ENCODE measurements at regions not wholly inside any gene's neighbourhood (a gene's known extent, or its start where the extent isn't known, plus 50 kb on each side); places are given as distances from the start of the nearest gene placed in this dataset.
A peak's percentile ranks its signal among the peaks of the same experiment; 100 is the strongest.
"Not testable (repeated sequence)": the region's sequence is repeated elsewhere in the genome, so short reads cannot be mapped to it uniquely, and the experiment has no call there.

DNA sequence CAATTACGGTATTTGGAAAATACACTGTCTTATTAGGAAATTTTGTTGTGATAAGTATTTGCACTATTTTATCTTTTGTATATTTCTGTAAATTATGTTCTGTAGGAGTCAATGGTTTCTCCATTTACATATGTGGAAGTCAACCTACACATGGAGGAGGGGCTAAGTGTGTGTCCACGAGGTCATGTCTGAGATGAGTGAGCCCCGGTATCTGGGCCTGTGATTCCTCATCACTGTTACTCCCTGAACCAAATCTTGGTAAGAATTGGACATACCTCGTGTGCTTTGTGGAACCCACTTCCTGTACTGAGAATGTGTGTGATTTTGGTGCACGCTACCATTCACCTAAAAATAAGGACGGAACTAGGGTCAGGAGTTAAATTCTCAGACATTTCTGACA, 1105.5 kb downstream of the TMEM121 start:
- DNase-seq: no peak

DNA sequence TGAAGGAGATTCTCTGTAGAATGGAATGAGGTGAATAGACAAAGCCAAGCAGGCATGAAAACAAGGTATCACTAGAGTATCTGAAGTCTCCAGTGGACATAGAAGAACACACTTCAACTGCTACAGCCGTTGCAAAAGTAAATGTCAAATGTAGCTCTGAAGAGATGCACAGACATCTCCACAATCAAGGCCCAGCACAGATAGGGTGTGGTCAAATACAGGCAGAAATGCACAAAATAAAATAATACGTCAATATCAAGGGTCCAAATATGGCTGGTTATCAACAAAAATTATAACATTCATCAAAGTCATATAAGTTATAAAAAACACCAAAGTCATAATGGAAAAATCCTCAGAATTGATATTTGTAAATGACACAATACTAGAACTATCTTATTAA, 1107.3 kb downstream of the TMEM121 start:
- no peak for DNase-seq

DNA sequence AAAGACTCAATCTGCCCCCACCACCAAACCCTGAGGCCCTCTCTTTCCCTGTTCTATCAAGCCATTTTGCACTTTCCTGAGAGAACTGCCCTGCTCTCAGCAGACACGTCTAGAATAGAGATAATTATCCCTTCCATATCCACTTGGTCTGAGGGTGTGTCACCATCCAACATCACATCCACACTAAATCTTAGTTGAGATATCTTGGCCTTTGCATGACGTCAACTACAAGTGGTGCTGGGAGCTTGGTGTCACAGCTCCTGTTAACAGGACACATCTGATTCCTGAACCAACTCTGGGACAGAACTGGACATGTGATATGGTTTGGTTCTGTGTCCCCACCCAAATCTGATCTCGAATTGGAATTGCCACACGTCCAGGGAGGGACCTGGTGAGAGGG, 1109.2 kb downstream of the TMEM121 start:
- DNase-seq: no peak

DNA sequence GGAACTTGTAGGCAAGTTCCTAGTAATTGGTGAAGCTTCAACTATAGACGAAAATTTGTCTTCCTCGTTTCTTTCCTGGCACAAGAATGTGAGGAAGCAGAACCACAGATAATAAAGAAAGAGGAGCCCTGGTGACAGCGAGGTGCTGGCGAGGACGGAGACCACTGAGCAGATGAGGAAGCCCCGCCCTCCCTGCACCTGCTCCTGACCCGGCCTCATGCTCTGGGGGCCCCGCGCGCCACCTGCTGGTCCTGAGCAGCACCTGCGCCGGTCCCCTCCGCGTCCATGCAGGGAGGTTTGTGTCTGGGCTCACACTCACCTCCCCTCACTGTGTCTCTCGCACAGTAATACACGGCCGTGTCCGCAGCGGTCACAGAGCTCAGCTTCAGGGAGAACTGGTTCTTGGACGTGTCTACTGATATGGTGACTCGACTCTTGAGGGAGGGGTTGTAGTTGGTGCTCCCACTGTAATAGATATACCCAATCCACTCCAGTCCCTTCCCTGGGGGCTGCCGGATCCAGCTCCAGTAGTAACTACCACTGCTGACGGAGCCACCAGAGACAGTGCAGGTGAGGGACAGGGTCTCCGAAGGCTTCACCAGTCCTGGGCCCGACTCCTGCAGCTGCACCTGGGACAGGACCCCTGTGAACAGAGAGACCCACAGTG, 1112.5 kb downstream of the TMEM121 start:
- DNase-seq: not testable (repeated sequence)

DNA sequence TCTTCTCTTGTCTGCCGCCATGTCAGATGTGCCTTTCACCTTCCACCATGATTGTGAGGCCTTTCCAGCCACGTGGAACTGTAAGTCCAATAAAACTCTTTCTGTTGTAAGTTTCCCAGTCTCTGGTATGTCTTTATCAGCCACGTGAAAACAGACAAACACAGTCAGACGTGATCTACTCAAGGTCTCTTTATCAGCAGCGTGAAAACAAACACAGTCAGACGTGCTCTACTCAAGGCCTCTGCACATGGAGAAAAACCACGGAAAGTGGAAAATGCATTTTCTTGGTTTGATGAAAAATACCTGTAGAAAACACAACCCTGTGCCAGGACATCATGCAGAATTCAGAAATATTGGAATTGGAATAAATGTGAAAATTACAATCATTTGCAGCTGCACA, 1115.7 kb downstream of the TMEM121 start:
- no peak for DNase-seq

DNA sequence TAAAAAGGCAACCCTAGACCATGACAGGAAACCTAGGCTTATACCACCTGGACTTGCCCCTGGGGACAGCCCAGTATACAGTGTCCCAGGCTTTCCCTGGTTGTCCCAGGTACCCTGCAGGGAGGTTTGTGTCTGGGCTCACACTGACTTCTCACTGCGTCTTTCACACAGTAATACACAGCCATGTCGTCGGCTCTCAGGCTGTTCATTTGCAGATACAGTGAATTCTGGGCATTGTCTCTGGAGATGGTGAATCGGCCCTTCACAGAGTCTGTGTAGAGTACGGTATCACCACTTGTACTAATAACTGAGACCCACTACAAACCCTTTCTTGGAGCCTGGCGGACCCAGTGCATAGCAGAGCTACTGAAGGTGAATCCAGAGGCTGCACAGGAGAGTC, 1116.6 kb downstream of the TMEM121 start:
- DNase-seq: not testable (repeated sequence)

DNA sequence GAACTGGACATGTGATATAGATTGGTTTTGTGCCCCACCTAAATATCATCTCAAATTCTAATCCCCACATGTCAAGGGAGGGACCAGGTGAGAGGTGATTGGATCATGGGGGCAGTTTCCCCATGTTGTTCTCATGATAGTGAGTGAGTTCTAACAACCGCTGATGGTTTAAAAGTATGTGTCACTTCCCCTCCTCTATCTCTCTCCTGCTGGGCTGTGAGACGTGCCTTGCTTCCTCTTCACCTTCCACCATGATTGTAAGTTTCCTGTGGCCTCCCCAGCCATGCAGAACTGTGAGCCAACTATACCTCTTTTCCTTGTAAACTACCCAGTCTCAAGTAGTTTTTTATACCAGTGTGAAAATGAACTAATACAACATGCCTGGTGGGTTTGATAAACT, 1122.5 kb downstream of the TMEM121 start:
- DNase-seq: not testable (repeated sequence)

DNA sequence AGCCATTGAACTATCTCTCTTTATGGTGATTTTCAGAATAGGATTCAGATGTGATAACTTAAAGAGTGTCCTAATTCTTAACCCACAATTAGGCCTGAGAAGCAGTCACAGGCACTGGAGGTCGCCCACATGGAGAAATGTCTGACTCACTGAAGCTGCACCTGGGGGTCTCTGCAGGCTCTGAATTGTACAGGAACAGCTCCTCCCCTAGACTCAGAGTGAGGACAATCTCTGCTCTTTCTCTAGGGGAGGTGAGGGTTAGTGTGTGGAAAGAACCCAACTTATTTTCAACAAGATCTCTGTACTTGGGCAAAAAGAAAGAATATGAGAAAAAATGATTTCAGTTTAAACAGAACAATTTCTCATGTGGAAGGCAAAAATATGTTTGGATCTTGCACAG, 1124.6 kb downstream of the TMEM121 start:
- DNase-seq: no peak

DNA sequence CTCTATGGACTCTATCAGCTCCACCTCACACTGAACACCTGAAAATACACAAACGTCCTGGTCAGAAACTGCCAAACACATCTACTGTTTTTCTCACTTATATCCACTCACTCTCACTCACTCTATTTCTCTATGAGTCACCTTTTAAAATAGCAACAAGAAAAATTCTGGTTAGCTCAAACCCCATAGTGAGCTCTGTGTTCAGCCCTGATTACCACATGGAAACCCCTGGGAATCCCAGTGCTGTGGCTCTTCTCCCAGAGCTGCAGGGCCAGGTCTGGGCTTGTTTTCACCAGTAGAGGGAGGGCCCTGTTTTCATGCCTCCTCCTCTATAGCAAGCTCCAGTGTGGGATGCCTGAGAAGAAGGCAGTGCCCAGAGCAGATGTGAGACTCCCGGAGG, 1126.1 kb downstream of the TMEM121 start:
- DNase-seq: no peak

DNA sequence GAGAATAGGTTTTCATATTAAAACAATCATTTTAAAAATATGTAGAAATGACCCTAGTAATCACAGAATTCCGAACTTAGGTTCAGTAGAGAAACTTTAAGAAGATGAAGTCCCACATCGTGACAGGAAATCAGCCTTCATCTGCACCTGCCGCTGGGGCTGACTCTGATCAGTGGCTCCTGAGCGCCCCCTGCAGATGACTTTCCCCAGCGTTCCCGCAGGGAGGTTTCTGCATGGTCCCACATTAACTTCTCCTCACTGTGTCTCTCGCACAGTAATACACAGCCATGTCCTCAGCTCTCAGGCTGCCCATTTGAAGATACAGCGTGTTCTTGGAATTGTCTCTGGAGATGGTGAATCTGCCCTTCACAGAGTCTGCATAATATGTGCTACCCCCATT, 1131.1 kb downstream of the TMEM121 start:
- DNase-seq: no peak

DNA sequence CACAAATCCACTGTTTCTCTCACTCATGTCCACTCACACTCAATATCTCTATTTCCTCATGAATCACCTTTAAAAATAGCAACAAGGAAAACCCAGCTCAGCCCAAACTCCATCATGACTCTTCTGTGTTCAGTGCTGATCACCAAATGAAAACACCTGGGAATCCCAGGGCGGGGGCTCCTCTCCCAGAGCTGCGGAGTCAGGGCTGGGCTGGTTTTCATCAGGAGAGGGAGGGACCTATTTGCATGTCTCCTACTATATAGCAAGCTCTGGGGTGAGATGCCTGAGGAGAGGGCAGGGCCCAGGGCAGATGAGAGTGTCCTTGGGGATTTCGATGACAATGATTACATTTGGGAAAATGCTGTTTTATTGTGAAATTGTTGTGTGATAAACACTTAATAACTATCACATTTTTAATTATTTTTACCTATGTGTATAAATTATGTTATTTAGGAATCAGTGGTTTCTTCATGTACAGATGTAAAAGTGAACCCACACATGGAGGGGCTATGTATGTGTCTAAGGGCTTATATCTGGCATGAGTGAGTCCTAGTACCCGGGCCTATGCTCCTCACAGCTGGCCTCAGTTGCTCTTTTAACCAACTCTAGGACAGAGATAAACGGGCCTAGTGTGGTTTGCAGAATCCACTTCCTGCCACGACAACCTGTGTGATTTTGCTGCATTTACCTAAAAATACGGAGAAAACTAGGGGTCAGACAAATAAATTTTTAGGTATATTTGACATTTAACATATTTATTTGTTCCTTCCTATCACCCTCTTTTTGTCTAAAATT, 1131.9 kb downstream of the TMEM121 start:
- not testable (repeated sequence) for DNase-seq

DNA sequence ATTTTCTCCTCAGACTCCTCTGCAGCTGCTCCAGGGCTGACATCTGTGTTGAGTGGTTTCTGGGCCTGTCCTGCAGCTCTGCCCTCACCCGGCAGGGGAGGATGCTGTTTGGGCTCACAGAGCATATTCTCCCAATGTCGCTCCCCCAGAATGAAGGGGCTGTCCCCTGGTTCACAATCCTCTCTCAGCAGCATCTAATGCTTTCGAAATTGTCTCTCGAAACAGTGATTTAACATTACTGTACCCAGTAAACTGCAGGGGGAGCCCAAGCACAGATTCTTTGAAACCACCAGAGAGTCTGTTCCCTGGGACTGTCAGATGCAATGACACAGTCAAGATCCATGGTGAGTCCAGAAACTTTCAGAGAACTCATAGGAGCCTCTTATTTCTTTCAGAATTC, 1135.2 kb downstream of the TMEM121 start:
- peak in 1 of 14 donors; percentile 6 for DNase-seq

DNA sequence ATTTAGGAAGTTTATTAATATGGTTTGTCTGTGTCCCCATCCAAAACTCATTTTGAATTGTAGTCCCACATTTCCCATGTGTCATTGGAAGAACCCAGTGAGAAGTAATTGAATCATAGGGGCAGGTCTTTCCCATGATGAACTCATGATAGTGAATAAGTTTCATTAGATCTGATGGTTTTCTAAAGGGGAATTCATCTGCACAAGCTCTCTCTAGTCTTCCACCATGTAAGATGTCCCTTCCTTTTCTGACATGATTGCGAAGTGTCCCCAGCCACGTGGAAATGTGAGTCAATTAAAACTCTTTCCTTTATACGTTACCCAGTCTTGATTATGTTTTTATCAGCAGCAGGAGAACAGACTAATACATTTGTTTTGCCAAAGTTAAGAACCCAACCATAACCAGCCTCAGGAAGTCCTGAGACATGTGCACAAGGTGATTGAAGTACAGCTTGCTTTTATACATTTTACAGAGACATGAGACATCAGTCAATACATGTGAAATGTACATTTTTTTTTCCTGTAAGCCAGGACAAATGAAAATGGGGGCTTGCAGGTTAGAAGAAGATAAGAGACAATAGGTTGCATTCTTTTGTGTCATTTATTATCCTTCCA, 1136.7 kb downstream of the TMEM121 start:
- no peak for DNase-seq

DNA sequence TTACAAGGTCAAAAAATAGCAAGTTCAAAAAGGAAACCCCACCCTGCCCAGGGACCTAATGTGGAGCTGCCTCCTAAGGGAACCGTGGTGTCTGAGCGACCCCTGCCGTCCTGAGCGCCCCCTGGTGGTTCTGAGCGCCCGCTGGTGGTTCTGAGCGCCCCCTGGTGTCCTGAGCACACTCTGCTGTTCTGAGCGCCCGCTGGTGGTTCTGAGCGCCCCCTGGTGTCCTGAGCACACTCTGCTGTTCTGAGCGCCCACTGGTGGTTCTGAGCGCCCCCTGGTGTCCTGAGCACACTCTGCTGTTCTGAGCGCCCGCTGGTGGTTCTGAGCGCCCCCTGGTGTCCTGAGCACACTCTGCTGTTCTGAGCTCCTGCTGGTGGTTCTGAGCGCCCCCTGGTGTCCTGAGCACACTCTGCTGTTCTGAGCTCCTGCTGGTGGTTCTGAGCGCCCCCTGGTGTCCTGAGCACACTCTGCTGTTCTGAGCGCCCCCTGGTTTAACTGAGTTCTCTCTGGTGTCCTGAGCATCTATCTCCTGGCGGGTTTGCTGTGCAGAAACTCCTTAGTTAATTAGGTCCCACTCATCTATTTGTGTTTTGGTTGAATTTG, 1137.5 kb downstream of the TMEM121 start:
- DNase-seq: not testable (repeated sequence)

DNA sequence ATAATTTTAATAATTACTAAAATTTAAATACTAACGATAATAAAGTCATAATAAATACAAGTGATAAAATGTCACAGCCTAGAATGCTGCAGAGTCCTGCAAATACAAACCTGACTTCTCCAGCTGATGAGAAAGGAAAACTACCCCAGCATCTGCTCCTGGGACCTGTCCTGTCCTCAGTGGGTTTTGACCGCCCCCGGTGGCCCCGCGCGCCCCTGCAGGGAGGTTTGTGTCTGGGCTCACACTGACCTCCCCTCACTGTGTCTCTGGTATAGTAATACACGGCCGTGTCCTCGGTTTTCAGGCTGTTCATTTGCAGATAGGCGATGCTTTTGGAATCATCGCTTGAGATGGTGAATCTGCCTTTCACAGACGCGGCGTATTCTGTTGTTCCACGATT, 1139.4 kb downstream of the TMEM121 start:
- no peak for DNase-seq

DNA sequence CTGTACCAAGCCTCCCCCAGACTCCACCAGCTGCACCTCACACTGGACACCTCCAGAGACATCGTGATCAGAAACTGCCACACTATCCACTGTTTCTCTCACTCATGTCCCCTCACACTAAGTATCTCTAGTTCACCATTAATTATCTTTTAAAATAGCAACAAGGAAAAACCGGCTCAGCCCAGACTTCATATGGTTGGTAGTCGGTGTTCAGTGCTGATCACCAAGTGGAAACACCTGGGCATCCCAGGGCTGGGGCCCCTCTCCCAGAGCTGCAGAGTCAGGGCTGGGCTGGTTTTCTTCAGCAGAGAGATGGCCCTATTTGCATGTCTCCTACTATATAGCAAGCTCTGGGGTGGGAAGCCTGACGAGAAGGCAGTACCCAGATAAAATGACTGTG, 1140.0 kb downstream of the TMEM121 start:
- DNase-seq: no peak

DNA sequence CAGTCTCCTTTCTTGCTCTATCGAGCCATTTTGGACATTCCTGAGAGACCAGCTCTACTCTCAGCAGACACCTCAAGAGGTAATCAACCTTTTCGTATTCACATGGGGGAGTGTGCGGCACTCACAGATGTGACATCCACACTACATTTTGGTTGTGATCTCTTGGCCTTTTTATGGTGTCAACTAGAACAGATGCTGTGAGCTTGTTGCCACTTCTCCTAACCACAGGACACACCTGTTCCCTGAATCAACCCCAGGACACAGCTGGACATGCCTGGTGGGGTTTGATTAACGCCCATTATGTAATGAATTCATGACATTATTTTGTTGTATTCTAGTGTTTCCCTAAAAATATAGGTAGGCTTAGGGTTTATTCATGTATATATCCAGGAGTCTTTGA, 1143.6 kb downstream of the TMEM121 start:
- no peak for DNase-seq

DNA sequence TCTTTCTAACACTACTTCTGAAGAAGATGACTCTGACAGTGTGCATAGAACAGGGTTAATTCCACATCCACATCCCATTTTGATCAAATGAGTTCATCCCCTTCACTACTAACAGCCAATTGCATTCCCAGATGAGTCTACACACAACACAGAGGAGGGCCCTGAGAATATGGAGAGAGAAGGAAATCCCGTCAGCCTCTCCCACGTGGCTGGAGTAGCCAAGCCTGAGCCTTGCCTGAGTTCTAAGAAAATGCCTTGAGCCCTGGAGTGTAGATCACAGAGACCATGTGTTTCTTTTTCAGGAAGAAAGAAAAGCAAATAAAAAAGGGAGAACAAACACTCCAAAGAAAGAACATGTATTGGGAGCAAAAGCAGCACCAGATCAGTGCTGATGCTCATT, 1147.7 kb downstream of the TMEM121 start:
- DNase-seq: not testable (repeated sequence)

DNA sequence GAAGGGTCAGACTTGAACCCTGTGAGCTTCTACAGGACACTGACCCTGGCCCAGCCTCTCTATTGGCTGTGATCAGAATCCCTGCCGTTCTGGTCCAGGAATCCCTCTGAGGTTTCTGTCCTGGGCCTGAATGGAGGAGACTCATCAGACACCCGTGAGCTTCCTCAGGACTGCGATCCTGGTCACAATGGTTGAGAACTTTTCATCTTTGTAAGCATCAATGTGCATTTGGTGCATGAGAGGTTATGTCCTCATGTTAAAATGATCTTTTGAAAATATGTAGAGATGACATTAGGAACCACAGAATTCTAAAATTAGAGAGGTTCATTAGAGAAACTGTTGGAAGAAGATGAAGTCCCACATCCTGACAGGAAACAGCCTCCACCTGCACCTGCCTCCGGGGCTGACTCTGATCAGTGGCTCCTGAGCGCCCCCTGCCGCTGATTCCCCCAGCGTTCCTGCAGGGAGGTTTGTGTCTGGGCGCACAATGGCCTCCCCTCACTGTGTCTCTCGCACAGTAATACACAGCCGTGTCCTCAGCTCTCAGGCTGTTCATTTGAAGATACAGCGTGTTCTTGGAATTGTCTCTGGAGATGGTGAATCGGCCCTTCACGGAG, 1148.2 kb downstream of the TMEM121 start:
- not testable (repeated sequence) for DNase-seq

DNA sequence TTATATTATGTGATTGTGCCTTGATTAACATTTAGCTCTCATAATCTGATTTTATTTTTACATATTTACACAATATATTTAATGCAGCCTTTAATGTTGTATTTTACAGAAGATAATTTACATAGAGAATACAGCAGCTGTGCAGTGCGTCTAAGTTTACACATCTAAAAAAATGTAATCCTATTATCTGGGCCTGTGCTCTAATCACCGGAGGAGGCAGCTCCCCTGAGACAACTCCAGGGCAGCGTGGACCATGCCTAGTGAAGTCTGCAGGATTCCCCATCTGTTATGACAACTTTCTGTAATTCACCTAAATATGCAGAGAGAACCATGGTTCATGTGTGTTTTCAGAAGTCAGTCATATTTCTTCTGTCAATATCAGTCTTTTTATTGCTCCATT, 1149.3 kb downstream of the TMEM121 start:
- DNase-seq: not testable (repeated sequence)

DNA sequence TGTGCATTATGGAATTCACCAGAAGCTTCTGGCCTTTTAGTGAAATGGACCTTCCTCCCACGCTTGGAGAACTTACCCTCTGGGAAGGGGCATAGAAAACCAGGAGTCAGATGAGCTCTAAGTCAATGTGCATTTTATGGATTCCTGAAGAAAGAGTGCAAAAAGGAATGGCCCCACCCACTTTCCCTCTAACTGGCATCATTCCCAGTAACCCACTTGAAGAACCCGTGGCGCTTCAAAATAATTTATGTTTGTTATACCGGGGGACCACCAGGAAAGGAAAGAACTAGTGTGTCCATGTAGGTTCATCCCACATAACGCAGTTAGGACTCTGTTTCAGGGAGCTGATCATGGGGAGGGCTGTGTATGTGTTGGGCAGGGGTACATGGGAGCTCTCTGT, 1153.4 kb downstream of the TMEM121 start:
- DNase-seq: no peak

DNA sequence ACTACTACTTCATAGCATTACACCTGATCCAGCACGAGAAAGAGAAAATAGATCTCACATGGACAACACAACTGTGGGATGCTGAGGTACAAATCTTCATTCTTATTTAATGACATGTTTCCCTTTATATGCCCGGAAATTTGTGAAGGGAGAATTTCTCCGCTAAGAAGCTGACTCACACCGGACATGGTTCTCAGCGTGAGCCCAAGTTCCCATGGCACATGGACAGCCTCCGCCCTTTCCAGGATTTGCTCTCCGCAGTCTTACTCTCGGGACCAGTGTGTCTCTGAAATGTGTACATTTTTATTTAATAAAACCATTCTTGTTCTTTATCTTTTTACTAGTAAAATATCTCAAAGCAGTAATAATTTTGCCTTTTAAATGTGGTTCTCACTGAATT, 1154.8 kb downstream of the TMEM121 start:
- no peak for DNase-seq

DNA sequence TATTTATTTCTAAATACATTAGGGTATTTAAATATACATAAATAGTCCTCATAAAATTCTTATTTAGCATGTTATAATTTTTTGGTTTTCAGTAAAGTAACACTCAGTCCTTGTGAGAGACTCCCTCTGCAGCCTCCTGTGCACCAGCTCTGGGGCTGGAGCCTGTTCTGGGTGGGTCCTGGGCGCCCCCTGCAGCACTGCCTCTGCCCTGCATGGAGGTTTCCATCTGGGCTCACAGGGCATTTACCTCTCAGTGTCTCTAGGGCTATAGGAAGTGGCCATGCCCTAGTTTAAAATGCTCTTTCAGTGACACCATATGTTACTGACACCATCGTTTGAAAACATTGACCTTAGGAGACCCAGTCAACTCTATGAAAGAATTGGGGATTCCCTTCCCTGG, 1155.2 kb downstream of the TMEM121 start:
- no peak for DNase-seq
